HuH-7.5 (cell line): ENCODE measurements at regions not wholly inside any gene's neighbourhood (a gene's known extent, or its start where the extent isn't known, plus 50 kb on each side); places are given as distances from the start of the nearest gene placed in this dataset.

Source experiments
- DNase-seq: peaks from one replicate; pipeline ENCODE4 v3.0.0; 2011; ENCODE audit warnings: low spot score

GRCh38 chr2:201969241-201969937, 64.3 kb upstream of the FZD7 start:
- no peak for DNase-seq

- DNase-seq, result no peak
Observed at GRCh38 chr2:201969938-201970785, 63.5 kb upstream of the FZD7 start.

DNA sequence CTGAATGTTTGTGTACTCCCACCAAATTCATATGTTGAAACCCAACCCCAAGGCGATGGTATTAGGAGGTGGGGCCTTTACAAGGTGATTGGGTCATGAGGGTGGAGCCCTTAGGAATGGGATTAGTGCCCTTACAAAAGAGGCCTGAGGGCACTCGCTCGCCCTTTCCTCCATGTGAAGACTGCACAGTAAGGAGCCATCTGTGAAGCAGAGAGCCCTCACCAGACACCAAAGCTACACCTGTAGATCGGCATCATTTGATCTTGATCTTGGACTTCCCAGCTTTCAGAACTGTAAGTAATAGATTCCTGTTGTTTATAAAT, 62.9 kb upstream of the FZD7 start:
- no peak for DNase-seq

DNA sequence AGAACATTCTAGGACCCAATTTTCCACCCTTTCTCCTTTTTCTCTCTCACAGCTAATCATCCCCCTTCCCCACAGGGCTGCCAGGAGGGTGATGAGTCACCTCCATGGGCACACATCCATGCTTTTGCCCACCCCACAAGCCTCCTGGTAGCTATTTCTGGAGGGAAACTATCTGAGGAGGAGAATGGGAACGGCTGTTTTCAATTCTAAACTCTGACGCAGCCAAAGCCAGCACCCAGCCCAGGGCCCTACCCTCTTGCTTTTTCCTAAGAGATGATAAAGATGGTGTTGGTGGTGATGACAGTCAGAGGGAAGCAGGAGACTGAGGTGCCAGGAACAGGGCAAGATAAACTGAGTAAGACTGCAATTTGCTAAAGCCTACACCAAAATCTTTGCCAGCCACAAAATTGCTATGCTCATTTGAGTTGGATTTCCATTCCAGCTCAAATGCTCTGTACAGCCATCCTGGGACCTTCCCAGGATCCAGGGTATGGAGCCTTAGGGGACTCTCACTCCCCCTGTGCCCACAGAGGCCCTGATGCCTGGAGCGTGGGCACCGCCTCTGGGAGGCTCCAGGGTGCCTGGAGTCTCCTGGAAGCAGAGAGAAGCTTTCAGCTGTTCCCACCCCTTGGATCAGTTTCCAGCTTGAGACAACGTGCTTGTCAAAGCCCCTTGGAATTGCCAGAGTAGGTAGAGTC, 62.0 kb upstream of the FZD7 start:
- no peak for DNase-seq

GRCh38 chr2:201972621-201973255, 60.9 kb upstream of the FZD7 start:
- DNase-seq, result no peak

- DNase-seq, result no peak
Observed at GRCh38 chr2:201973305-201973928, 60.2 kb upstream of the FZD7 start.

DNA sequence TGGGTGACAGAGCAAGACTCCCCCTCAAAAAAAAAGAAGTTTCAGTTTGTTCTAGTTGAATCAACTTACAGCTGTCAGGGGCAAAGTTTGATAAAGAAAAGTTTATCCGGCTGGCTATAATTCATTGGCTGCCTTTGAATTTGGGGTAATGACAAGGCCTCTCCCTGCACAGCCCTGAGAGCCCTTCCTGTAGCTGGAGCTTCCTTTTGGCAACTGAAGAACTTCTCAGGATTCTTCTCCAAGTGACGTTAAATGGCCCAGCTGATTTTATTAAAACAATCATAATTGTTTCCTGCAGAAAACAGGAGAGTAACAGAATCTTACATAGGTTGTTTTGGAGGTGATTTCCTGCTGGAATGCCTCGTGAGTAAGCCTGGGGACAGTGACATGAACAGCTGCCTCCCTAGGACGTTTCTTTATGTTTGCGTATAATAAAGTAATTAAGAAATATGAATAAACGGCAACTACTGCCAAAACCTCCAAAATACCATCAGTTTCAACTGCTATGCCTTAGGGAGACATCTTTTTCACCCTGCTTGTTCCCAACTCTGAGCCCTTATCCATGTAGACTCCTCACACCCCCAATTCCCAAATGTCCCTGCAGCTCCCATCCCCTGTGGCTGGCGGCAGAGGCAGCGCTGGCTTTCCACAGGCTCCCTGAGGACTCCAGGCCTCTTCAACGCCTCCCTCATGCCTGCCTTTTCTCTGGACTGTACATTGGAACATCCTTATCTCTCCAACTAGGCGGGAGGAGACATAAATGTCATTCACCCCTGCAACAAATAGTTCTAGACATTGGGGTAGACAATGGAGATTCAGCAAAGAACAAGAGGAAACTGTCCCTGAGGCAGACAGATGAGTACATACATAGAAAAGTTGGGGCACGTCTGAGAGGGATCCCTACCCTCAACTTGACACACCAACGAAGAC, 59.2 kb upstream of the FZD7 start:
- peak; percentile 31 for DNase-seq

DNA sequence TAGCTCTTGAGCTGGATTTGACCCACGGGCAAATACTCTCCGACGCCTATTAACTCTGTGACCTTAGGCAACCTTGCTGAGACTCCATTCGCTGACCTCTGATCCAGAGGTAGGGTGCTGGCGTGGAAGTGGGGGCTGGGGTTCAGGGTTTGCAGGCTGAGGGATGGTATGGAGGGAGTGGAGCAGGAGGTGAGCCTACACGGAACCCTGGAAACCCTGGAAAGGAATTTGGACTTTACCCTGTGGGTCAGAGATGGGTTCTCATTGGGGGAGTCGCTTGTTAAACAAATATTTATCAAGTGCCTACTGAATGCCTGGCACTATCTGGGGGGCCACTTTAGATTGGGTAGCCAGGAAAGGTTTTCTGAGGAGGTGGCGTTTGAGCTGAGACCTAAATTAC, 58.2 kb upstream of the FZD7 start:
- peak; percentile 39 for DNase-seq

DNA sequence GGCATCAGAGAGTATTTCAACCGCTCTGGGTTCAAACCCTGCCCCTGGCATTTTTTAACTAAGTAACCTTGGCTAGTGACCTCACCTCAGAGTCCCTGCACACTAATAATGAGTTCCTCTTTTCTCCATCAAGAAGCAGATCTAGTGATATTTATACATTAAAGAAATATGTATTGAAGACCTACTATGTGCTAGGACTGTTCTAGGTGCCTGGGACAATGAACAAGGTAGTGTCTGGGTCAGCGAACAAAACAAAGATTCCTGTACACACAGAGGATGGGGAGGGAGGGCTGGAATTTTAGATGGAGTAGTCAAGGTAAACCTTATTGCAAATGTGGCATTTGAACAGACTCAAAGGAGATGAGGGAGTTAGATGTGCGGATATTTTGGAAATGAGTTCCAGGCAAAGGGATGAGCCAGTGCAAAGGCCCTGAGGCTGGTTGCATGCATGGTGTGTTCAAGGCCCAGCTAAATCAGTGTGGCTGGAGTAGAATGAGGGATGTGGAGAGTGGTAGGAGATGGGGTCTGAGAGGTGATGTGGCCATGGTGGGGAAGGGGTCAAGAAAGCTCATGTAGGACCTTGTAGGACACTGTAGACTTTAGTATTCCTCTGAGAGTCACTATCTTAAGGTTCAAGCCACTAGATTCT, 57.6 kb upstream of the FZD7 start:
- DNase-seq, result no peak

DNA sequence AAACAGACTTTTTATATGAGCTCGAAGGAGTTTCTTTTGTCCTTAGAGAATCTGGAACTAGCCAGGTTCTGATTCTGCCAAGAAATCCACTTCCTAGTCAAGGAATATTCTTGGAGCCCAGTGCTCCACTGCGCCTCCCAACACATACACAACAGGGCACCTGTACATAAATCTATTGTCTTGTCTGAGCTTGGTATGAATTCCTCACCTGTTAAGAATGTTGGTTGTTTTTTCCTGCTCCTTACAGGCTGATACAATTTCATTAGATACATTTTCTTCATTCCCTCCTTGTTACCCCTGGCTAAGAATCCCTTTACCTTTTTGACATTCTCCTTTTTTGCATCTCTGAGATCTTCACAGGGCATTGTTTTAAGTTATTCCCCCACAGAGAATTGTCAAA, 56.0 kb upstream of the FZD7 start:
- no peak for DNase-seq

DNA sequence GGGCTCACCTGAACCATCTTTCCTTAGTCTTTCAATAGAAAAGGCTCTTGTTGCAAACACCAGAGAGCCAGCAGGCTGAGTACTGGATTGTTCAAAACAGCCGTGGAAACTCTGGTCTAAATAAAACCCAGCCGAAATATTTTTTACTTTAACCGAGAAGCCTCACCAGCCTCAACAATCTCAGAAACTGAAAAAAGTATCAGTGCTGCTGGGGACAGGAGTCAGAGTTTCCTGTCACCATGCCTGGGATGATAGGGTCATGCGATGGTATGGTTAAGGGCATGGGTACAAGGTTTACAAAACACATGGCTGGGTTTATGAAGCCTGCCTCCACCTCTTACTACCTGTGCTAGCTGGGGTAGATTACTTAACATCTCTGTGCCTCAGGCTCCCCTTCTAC, 55.3 kb upstream of the FZD7 start:
- no peak for DNase-seq

- DNase-seq, result no peak
Observed at GRCh38 chr2:201978986-201979385, 54.7 kb upstream of the FZD7 start.

DNA sequence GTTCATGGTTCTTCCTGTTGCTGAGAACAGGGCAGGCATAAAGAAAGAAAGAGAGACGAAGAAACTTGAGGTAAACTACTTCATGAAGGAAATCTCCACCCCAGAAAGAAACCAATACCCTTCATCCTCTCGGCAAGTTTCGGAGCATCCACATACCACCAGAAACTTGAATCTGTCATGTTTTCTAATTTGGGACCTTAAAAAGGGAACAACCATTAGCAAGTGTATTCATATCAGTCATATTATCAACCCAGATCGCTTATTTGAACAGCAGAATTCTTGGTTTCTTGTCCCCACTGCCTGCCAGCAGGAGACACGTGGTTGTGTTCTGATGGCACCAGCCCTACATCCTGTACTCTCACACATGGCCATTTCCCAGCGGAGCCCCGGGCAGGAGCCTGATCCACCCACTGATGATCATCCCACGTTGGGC, 53.2 kb upstream of the FZD7 start:
- no peak for DNase-seq

DNA sequence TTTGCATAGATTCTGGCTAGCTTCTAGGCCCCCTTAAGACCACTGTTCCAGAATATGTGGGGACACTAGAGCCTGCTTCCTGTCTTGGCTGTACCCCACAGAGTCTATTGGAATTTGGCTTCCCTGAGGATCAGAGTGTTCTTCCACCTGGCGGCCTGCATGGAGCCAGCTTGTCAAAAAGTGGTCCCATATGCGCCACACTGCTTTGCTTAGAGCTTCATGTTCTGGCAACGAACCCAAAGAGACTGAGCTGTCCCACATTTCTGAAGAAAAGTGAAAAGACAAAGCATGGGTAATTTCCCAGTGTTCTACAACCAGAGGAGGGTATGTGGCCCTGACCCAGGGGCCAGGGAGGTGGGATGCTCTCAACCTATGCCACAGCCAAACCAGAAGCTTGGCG, 52.7 kb upstream of the FZD7 start:
- no peak for DNase-seq

- no peak for DNase-seq
Observed at GRCh38 chr2:201983174-201983573, 50.5 kb upstream of the FZD7 start.

DNA sequence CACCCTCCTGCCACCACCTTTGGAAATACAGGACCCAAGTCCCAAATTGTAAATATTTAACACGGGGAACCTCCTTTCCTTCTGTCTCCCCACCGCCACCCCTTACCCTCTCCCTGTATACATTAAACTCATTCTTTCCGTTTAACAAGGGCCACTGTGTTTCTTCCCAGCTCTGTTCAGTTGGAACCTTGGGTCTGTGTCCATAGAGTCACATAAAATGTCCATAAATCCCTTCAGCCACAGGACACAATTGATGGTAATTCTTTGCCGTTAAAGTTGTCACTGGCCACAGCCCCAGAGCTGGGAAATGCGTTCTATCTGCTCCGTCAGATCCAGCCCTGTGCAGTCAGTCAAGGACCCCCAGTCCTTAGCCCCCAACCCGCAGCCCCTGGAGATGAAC, 49.9 kb upstream of the FZD7 start:
- no peak for DNase-seq
